Endothelial cell of umbilical vein (primary cell): ENCODE measurements at regions not wholly inside any gene's neighbourhood (a gene's known extent, or its start where the extent isn't known, plus 50 kb on each side); places are given as distances from the start of the nearest gene placed in this dataset.

Experiments used
- EZH2 ChIP-seq: IDR thresholded peaks from 2 replicates; pipeline ENCODE4 v1.6.1; 2012; ENCODE audit warnings: borderline replicate concordance, low read depth, mild to moderate bottlenecking, moderate library complexity, low read length, inconsistent platforms; ENCODE audit not compliant: severe bottlenecking
- FOS ChIP-seq: IDR thresholded peaks from 2 replicates; pipeline ENCODE4 v1.6.1; 2011; ENCODE audit warnings: mild to moderate bottlenecking, low read length, moderate library complexity, borderline replicate concordance; ENCODE audit not compliant: insufficient read depth
- GATA2 ChIP-seq: IDR thresholded peaks from 2 replicates; pipeline ENCODE4 v1.7.0; 2011; ENCODE audit warnings: low read depth, mild to moderate bottlenecking, moderate library complexity, mixed read lengths, low read length; ENCODE audit not compliant: insufficient read length, insufficient read depth
- JUN ChIP-seq: IDR thresholded peaks from 2 replicates; pipeline ENCODE4 v1.6.1; 2011; ENCODE audit warnings: borderline replicate concordance, low read depth; ENCODE audit not compliant: insufficient read length, insufficient read depth
- MYC ChIP-seq: IDR thresholded peaks from one replicate; pipeline ENCODE4 v1.6.1; 2011; ENCODE audit warnings: mild to moderate bottlenecking, low read depth, low read length
- POLR2A ChIP-seq: IDR thresholded peaks from 2 replicates; pipeline ENCODE4 v1.6.1; 2012; ENCODE audit warnings: low read depth, mild to moderate bottlenecking, control low read depth, low read length
- POLR2AphosphoS5 ChIP-seq: IDR thresholded peaks from 2 replicates; pipeline ENCODE4 v1.6.1; 2012; ENCODE audit warnings: low read depth, mild to moderate bottlenecking, control low read depth, low read length, moderate library complexity; ENCODE audit not compliant: insufficient read depth
- TF ChIP-seq, protein P1 (sequence below), 2 donors: IDR thresholded peaks; 1 replicate in 1 of 2; 2 replicates in 1 of 2; pipeline ENCODE4 v1.5.1; 2011; ENCODE audit warnings: low read length in 2 of 2, mild to moderate bottlenecking in 2 of 2, moderate library complexity in 2 of 2, control low read depth in 1 of 2, inconsistent platforms in 1 of 2, low read depth in 1 of 2; ENCODE audit not compliant: insufficient read depth in 1 of 2; ENCODE audit errors: extremely low read depth in 1 of 2
- TF ChIP-seq, protein P2 (sequence below): IDR thresholded peaks from 2 replicates; pipeline ENCODE4 v1.6.1; 2011; ENCODE audit not compliant: insufficient read depth, insufficient read length

DNA sequence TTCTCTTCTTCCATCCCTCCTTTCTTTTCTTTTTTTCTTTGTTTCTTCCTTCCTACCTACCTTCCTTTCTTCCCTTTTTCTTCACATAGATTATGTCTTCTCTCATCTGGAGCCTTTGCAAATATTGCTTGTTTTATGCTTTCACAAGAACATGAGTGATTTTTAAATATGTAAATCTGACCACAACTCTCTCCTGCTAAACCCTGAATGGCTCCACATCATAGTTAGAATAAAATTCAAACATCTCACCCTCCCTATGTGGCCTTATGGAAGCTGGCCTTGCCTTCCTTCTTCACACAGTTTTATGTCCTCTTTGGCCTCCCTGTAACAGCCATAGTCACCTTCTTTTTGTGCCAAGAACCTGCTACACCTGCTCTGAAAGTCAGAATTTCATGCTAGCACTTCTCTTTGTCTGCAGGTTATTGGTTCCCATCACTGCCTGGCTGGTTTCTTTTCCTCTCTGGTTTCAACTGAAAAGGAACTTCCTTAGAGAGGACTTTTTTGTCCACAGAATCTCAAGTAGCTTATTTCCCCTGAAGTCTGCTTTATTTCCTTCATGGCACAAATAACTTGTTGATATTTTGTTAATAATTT, 114.3 kb upstream of the TNC start:
- no peak for TF ChIP-seq EZH2
- TF ChIP-seq, protein P1, sequence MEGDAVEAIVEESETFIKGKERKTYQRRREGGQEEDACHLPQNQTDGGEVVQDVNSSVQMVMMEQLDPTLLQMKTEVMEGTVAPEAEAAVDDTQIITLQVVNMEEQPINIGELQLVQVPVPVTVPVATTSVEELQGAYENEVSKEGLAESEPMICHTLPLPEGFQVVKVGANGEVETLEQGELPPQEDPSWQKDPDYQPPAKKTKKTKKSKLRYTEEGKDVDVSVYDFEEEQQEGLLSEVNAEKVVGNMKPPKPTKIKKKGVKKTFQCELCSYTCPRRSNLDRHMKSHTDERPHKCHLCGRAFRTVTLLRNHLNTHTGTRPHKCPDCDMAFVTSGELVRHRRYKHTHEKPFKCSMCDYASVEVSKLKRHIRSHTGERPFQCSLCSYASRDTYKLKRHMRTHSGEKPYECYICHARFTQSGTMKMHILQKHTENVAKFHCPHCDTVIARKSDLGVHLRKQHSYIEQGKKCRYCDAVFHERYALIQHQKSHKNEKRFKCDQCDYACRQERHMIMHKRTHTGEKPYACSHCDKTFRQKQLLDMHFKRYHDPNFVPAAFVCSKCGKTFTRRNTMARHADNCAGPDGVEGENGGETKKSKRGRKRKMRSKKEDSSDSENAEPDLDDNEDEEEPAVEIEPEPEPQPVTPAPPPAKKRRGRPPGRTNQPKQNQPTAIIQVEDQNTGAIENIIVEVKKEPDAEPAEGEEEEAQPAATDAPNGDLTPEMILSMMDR (IDR thresholded peaks at IDR 0.05; ENCODE audit: extremely low read depth in 1 of 2, insufficient read depth in 1 of 2, low read depth in 1 of 2, low read length in 2 of 2): no peak
- TF ChIP-seq FOS: no peak
- TF ChIP-seq, protein P2, sequence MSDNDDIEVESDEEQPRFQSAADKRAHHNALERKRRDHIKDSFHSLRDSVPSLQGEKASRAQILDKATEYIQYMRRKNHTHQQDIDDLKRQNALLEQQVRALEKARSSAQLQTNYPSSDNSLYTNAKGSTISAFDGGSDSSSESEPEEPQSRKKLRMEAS: no peak
- TF ChIP-seq POLR2AphosphoS5: no peak
- TF ChIP-seq POLR2A: no peak
- no peak for TF ChIP-seq MYC
- TF ChIP-seq GATA2: no peak
- no peak for TF ChIP-seq JUN
